ENCODE measurements at regions not wholly inside any gene's neighbourhood (a gene's known extent, or its start where the extent isn't known, plus 50 kb on each side); places are given as distances from the start of the nearest gene placed in this dataset.

- DNase-seq = no peak
- no peak overlapping the region for H3K27ac ChIP-seq
- H3K36me3 ChIP-seq = no peaks in the 10 kb centered on the region
- WGBS (ENCODE audit: insufficient coverage, low coverage, low lambda C conversion rate, missing lambda C conversion rate) = 36% methylated on average over 5 of the region's 10 CpGs
- no peak for ATAC-seq
- H3K4me3 ChIP-seq = no peak overlapping the region
- TF ChIP-seq CTCF (IDR thresholded peaks at IDR 0.05) (no peak), POLR2A (IDR thresholded peaks at IDR 0.05) (no peak)
- no peaks in the 10 kb centered on the region for H3K9me3 ChIP-seq
- H3K4me1 ChIP-seq = no peaks in the 10 kb centered on the region
- no peaks in the 10 kb centered on the region for H3K27me3 ChIP-seq
- intact Hi-C loops (cut with DNase I) = no loop called here
Measured at GRCh38 chr10:3640816-3641215, 144.2 kb downstream of the KLF6 start.

GRCh38 chr10:3639546-3639945, 145.5 kb downstream of the KLF6 start:
- Histone ChIP-seq H3K36me3 (no peaks in the 10 kb centered on the region), H3K27me3 (no peaks in the 10 kb centered on the region), H3K27ac (no peak overlapping the region), H3K4me1 (no peaks in the 10 kb centered on the region), H3K9me3 (no peaks in the 10 kb centered on the region), H3K4me3 (no peak overlapping the region)
- TF ChIP-seq CTCF (IDR thresholded peaks at IDR 0.05) (no peak), POLR2A (IDR thresholded peaks at IDR 0.05) (no peak)
- intact Hi-C loops (cut with DNase I) = no loop called here
- DNase-seq (no peak), ATAC-seq (no peak)
- 61% methylated on average over 4 of the region's 4 CpGs for WGBS (ENCODE audit: insufficient coverage, low coverage, low lambda C conversion rate, missing lambda C conversion rate)

- Histone ChIP-seq H3K36me3 (no peaks in the 10 kb centered on the region), H3K27ac (no peak overlapping the region), H3K4me3 (no peak overlapping the region), H3K27me3 (no peaks in the 10 kb centered on the region), H3K9me3 (no peaks in the 10 kb centered on the region), H3K4me1 (no peaks in the 10 kb centered on the region)
- ATAC-seq = no peak
- DNase-seq = no peak
- TF ChIP-seq CTCF (IDR thresholded peaks at IDR 0.05) = no peak
- TF ChIP-seq POLR2A (IDR thresholded peaks at IDR 0.05) = no peak
- 78% methylated on average over 14 of the region's 29 CpGs for WGBS (ENCODE audit: insufficient coverage, low coverage, low lambda C conversion rate, missing lambda C conversion rate)
- intact Hi-C loops (cut with DNase I) = no loop called here
Measured at GRCh38 chr10:3636356-3637181, 148.4 kb downstream of the KLF6 start.

GRCh38 chr10:3635697-3636096, 149.3 kb downstream of the KLF6 start:
- H3K4me3 ChIP-seq = no peak overlapping the region
- no peaks in the 10 kb centered on the region for H3K27me3 ChIP-seq
- no peaks in the 10 kb centered on the region for H3K36me3 ChIP-seq
- intact Hi-C loops (cut with DNase I) = no loop called here
- WGBS (ENCODE audit: insufficient coverage, low coverage, low lambda C conversion rate, missing lambda C conversion rate) = 43% methylated on average over 6 of the region's 6 CpGs
- H3K27ac ChIP-seq = no peak overlapping the region
- DNase-seq (no peak), ATAC-seq (no peak)
- H3K4me1 ChIP-seq = no peaks in the 10 kb centered on the region
- TF ChIP-seq CTCF (IDR thresholded peaks at IDR 0.05) = no peak
- no peak for TF ChIP-seq POLR2A (IDR thresholded peaks at IDR 0.05)
- no peaks in the 10 kb centered on the region for H3K9me3 ChIP-seq

Data from right lobe of liver (tissue), 6 donors.